Vagina (tissue), 2 donors: ENCODE measurements at regions not wholly inside any gene's neighbourhood (a gene's known extent, or its start where the extent isn't known, plus 50 kb on each side); places are given as distances from the start of the nearest gene placed in this dataset.

Experiments
- DNase-seq, 2 donors: peaks; one replicate each; pipeline ENCODE4 v3.0.0-alpha.2; 2017; ENCODE audit errors: extremely low spot score in 2 of 2
- H3K27ac ChIP-seq: fragments of 200-600 bp; sonication (generic); one replicate; pipeline ENCODE4 v1.5.1; 2019
- H3K27me3 ChIP-seq: fragments of 200-600 bp; sonication (generic); one replicate; pipeline ENCODE4 v1.5.1; 2019
- H3K36me3 ChIP-seq, 2 donors: fragments of 200-600 bp; sonication (generic); one replicate each; pipeline ENCODE4 v1.5.1; 2017 to 2019
- H3K4me1 ChIP-seq: fragments of 200-600 bp; sonication (generic); one replicate; pipeline ENCODE4 v1.5.1; 2019
- H3K4me3 ChIP-seq, 2 donors: fragments of 200-600 bp; sonication (generic); 1 replicate in 1 of 2; 2 replicates in 1 of 2; pipeline ENCODE4 v1.5.1; 2016 to 2019
- H3K9me3 ChIP-seq: fragments of 200-600 bp; sonication (generic); one replicate; pipeline ENCODE4 v1.5.1; 2019
- CTCF ChIP-seq, 3 experiments: fragments of 450-650 bp in 2 of 3; fragments of 200-600 bp in 1 of 3; sonication (generic) in 1 of 3; IDR thresholded peaks; one replicate each; pipeline ENCODE4 v1.5.1; 2017 to 2019; ENCODE audit warnings: antibody characterized with exemption in 3 of 3, mild to moderate bottlenecking in 2 of 3, moderate library complexity in 2 of 3
- POLR2A ChIP-seq, 2 donors: fragments of 450-650 bp; IDR thresholded peaks; one replicate each; pipeline ENCODE4 v1.6.1; 2017; ENCODE audit warnings: antibody characterized with exemption in 2 of 2, mild to moderate bottlenecking in 2 of 2, moderate library complexity in 2 of 2
- POLR2AphosphoS5 ChIP-seq, 2 donors: sonication (generic); formaldehyde crosslinking; IDR thresholded peaks; one replicate each; pipeline ENCODE4 v1.9.0; 2017; ENCODE audit warnings: antibody characterized with exemption in 2 of 2, mild to moderate bottlenecking in 2 of 2, low read depth in 1 of 2; ENCODE audit not compliant: insufficient read depth in 1 of 2
- intact Hi-C: fragments of 100-400 bp; cut with DNase I; formaldehyde crosslinking; loops from one replicate; pipeline ENCODE4 v1.15.1; 2023

- intact Hi-C loops, result no loop called here
- Histone ChIP-seq H3K9me3 (no peaks in the 10 kb centered on the region), H3K27me3 (no peaks in the 10 kb centered on the region), H3K27ac (no peak overlapping the region), H3K36me3 (no peaks in the 10 kb centered on the region), H3K4me3 (no peak overlapping the region), H3K4me1 (no peaks in the 10 kb centered on the region)
- no peak for TF ChIP-seq POLR2AphosphoS5 (IDR thresholded peaks at IDR 0.05; ENCODE audit: insufficient read depth in 1 of 2, low read depth in 1 of 2)
- no peak for TF ChIP-seq POLR2A (IDR thresholded peaks at IDR 0.05)
- no peak for TF ChIP-seq CTCF (IDR thresholded peaks at IDR 0.05)
- DNase-seq, result no peak
Measured at GRCh38 chr9:73685786-73686185, 534.1 kb downstream of the ANXA1 start.

GRCh38 chr9:73689051-73689870 is 537.6 kb downstream of the ANXA1 start:
- intact Hi-C loops, result no loop called here
- TF ChIP-seq POLR2AphosphoS5 (IDR thresholded peaks at IDR 0.05; ENCODE audit: insufficient read depth in 1 of 2, low read depth in 1 of 2) (no peak), CTCF (IDR thresholded peaks at IDR 0.05) (no peak), POLR2A (IDR thresholded peaks at IDR 0.05) (no peak)
- no peaks in the 10 kb centered on the region for H3K27me3 ChIP-seq

GRCh38 chr9:73701415-73702057 is 549.9 kb downstream of the ANXA1 start:
- no peaks in the 10 kb centered on the region for H3K9me3 ChIP-seq

More at GRCh38 chr9:73689051-73689870, 537.6 kb downstream of the ANXA1 start:
- no peak overlapping the region for H3K4me3 ChIP-seq
- no peak overlapping the region for H3K27ac ChIP-seq
- no peaks in the 10 kb centered on the region for H3K4me1 ChIP-seq
- no peaks in the 10 kb centered on the region for H3K36me3 ChIP-seq
- no peak for DNase-seq
- H3K9me3 ChIP-seq, result no peaks in the 10 kb centered on the region

GRCh38 chr9:73714294-73714693 is 562.6 kb downstream of the ANXA1 start:
- no peaks in the 10 kb centered on the region for H3K9me3 ChIP-seq
- no peaks in the 10 kb centered on the region for H3K27me3 ChIP-seq
- no peak for TF ChIP-seq POLR2AphosphoS5 (IDR thresholded peaks at IDR 0.05; ENCODE audit: insufficient read depth in 1 of 2, low read depth in 1 of 2)
- TF ChIP-seq CTCF (IDR thresholded peaks at IDR 0.05), result no peak
- TF ChIP-seq POLR2A (IDR thresholded peaks at IDR 0.05), result no peak
- no peak overlapping the region for H3K27ac ChIP-seq
- DNase-seq, result no peak
- no peaks in the 10 kb centered on the region for H3K4me1 ChIP-seq
- intact Hi-C loops, result no loop called here
- no peaks in the 10 kb centered on the region for H3K36me3 ChIP-seq
- no peak overlapping the region for H3K4me3 ChIP-seq

More at GRCh38 chr9:73701415-73702057, 549.9 kb downstream of the ANXA1 start:
- no peak for DNase-seq
- intact Hi-C loops, result no loop called here
- H3K4me3 ChIP-seq, result no peak overlapping the region
- no peak overlapping the region for H3K27ac ChIP-seq
- H3K36me3 ChIP-seq, result no peaks in the 10 kb centered on the region
- no peak for TF ChIP-seq CTCF (IDR thresholded peaks at IDR 0.05)
- no peak for TF ChIP-seq POLR2A (IDR thresholded peaks at IDR 0.05)
- TF ChIP-seq POLR2AphosphoS5 (IDR thresholded peaks at IDR 0.05; ENCODE audit: insufficient read depth in 1 of 2, low read depth in 1 of 2), result no peak
- H3K4me1 ChIP-seq, result no peaks in the 10 kb centered on the region
- no peaks in the 10 kb centered on the region for H3K27me3 ChIP-seq

GRCh38 chr9:73715591-73715990 is 563.9 kb downstream of the ANXA1 start:
- Histone ChIP-seq H3K27ac (no peak overlapping the region), H3K4me3 (no peak overlapping the region), H3K36me3 (no peaks in the 10 kb centered on the region), H3K27me3 (no peaks in the 10 kb centered on the region), H3K9me3 (no peaks in the 10 kb centered on the region), H3K4me1 (no peaks in the 10 kb centered on the region)
- intact Hi-C loops, result no loop called here
- DNase-seq, result no peak
- no peak for TF ChIP-seq CTCF (IDR thresholded peaks at IDR 0.05)
- no peak for TF ChIP-seq POLR2A (IDR thresholded peaks at IDR 0.05)
- TF ChIP-seq POLR2AphosphoS5 (IDR thresholded peaks at IDR 0.05; ENCODE audit: insufficient read depth in 1 of 2, low read depth in 1 of 2), result no peak
